H1 (cell line): ENCODE measurements at regions not wholly inside any gene's neighbourhood (a gene's known extent, or its start where the extent isn't known, plus 50 kb on each side); places are given as distances from the start of the nearest gene placed in this dataset.

ENCODE experiments used
- CTCF ChIA-PET: fragments of 300-600 bp; sonication (Branson Sonifier 250); formaldehyde crosslinking; loops from one replicate; lab custom pipeline; 2021; ENCODE audit not compliant: partially characterized antibody; lab: Charles Lee
- POLR2A ChIA-PET: fragments of 300-600 bp; sonication (Branson Sonifier 250); formaldehyde crosslinking; loops from one replicate; lab custom pipeline; 2021; ENCODE audit warnings: inconsistent platforms; ENCODE audit not compliant: partially characterized antibody; lab: Charles Lee
- DNase-seq, 2 experiments: peaks; one replicate each; pipeline versions ENCODE4 v3.0.0 to v3.0.0-alpha.2; 2010 to 2022; ENCODE audit warnings: low spot score in 2 of 2, low read depth in 1 of 2, mixed read lengths in 1 of 2
- FAIRE-seq: peaks from 2 replicates; lab custom pipeline; 2011; peaks lifted over from hg19 to GRCh38; lab: Jason Lieb, UNC
- H2AFZ ChIP-seq: 2 replicates; pipeline ENCODE4 v1.8.1; 2012; ENCODE audit warnings: low read length, inconsistent platforms
- H2AK5ac ChIP-seq: 2 replicates; pipeline ENCODE4 v1.6.1; 2013; ENCODE audit warnings: low read depth, low read length
- H2BK120ac ChIP-seq: replicated peaks from 2 replicates; pipeline ENCODE3; 2013; ENCODE audit warnings: low read depth, low read length, inconsistent platforms
- H2BK12ac ChIP-seq: 2 replicates; pipeline ENCODE4 v1.6.1; 2013; ENCODE audit warnings: low read depth, low read length
- H2BK15ac ChIP-seq: 2 replicates; pipeline ENCODE4 v1.6.1; 2013; ENCODE audit warnings: low read length
- H2BK20ac ChIP-seq: 2 replicates; pipeline ENCODE4 v1.6.1; 2013; ENCODE audit warnings: low read length
- H2BK5ac ChIP-seq: 2 replicates; pipeline ENCODE4 v1.6.1; 2013; ENCODE audit warnings: low read depth, low read length
- H3K14ac ChIP-seq: 2 replicates; pipeline ENCODE4 v1.6.1; 2013; ENCODE audit warnings: inconsistent platforms; ENCODE audit not compliant: insufficient read length
- H3K18ac ChIP-seq: 2 replicates; pipeline ENCODE4 v1.6.1; 2013; ENCODE audit warnings: low read length; ENCODE audit errors: extremely low read depth
- H3K23ac ChIP-seq: 2 replicates; pipeline ENCODE4 v1.6.1; 2013; ENCODE audit warnings: inconsistent platforms; ENCODE audit not compliant: insufficient read length
- H3K23me2 ChIP-seq: 2 replicates; pipeline ENCODE4 v1.6.1; 2013; ENCODE audit warnings: low read depth, low read length
- H3K27ac ChIP-seq: 2 replicates; pipeline ENCODE4 v1.6.1; 2011; ENCODE audit warnings: low read depth, low read length, inconsistent platforms
- H3K27me3 ChIP-seq, 4 experiments: replicated peaks in 1 of 4; 1 replicate in 1 of 4; 2 replicates in 3 of 4; pipeline versions ENCODE4 v1.6.1 to v1.8.1; 2011 to 2013; ENCODE audit warnings: low read length in 3 of 4, mild to moderate bottlenecking in 3 of 4, inconsistent platforms in 2 of 4, mixed read lengths in 2 of 4, moderate library complexity in 1 of 4; ENCODE audit not compliant: control insufficient read depth in 3 of 4, insufficient read depth in 3 of 4; ENCODE audit errors: extremely low read depth in 1 of 4
- H3K36me3 ChIP-seq, 4 experiments: 2 replicates each; pipeline versions ENCODE4 v1.6.1 to v1.8.1; 2011 to 2013; ENCODE audit warnings: mild to moderate bottlenecking in 4 of 4, low read length in 3 of 4, moderate library complexity in 2 of 4, control low read depth in 1 of 4, inconsistent platforms in 1 of 4; ENCODE audit not compliant: insufficient read depth in 4 of 4, control insufficient read depth in 2 of 4
- H3K4ac ChIP-seq: replicated peaks from 2 replicates; pipeline ENCODE3; 2013; ENCODE audit warnings: low read length, low read depth, mixed read lengths, inconsistent platforms; ENCODE audit not compliant: insufficient read length
- H3K4me1 ChIP-seq, 4 experiments: replicated peaks in 1 of 4; 1 replicate in 1 of 4; 2 replicates in 3 of 4; pipeline versions ENCODE4 v1.6.1 to v1.8.1; 2011 to 2013; ENCODE audit warnings: low read length in 3 of 4, inconsistent platforms in 2 of 4, mixed read lengths in 1 of 4; ENCODE audit not compliant: insufficient read depth in 4 of 4, control insufficient read depth in 3 of 4
- H3K4me2 ChIP-seq, 2 experiments: 2 replicates each; pipeline versions ENCODE4 v1.6.1 to v1.8.1; 2011 to 2013; ENCODE audit warnings: low read depth in 2 of 2, low read length in 2 of 2, control low read depth in 1 of 2, inconsistent platforms in 1 of 2, mild to moderate bottlenecking in 1 of 2; ENCODE audit not compliant: insufficient read depth in 1 of 2
- H3K4me3 ChIP-seq, 4 experiments: fragments of 200-600, 300-600 bp in 1 of 4; sonication (generic), shearing (Covaris generic), sonication (Bioruptor Twin) in 1 of 4; 2 replicates each; pipeline versions ENCODE4 v1.5.1 to v1.8.1; 2011 to 2016; ENCODE audit warnings: low read length in 4 of 4, low read depth in 3 of 4, control low read depth in 2 of 4, inconsistent platforms in 2 of 4, mild to moderate bottlenecking in 2 of 4, mixed read lengths in 1 of 4, moderate library complexity in 1 of 4; ENCODE audit not compliant: insufficient read depth in 2 of 4; ENCODE audit errors: extremely low read depth in 1 of 4
- H3K56ac ChIP-seq: replicated peaks from 2 replicates; pipeline ENCODE3; 2013; ENCODE audit warnings: low read depth, mild to moderate bottlenecking, mixed read lengths, low read length, inconsistent platforms; ENCODE audit not compliant: insufficient read length
- H3K79me1 ChIP-seq: 2 replicates; pipeline ENCODE4 v1.6.1; 2013; ENCODE audit warnings: low read depth, low read length, control low read depth
- H3K79me2 ChIP-seq, 2 experiments: 2 replicates each; pipeline versions ENCODE4 v1.6.1 to v1.8.1; 2012 to 2013; ENCODE audit warnings: low read length in 2 of 2, mild to moderate bottlenecking in 2 of 2, inconsistent platforms in 1 of 2; ENCODE audit not compliant: insufficient read depth in 2 of 2, control insufficient read depth in 1 of 2
- H3K9ac ChIP-seq, 4 experiments: replicated peaks in 1 of 4; 1 replicate in 1 of 4; 2 replicates in 3 of 4; pipeline versions ENCODE4 v1.6.1 to v1.8.1; 2011 to 2013; ENCODE audit warnings: low read depth in 3 of 4, low read length in 3 of 4, control low read depth in 2 of 4, mild to moderate bottlenecking in 2 of 4, moderate library complexity in 2 of 4, inconsistent platforms in 1 of 4; ENCODE audit errors: extremely low read depth in 1 of 4
- H3K9me3 ChIP-seq, 2 experiments: 2 replicates each; pipeline versions ENCODE4 v1.6.1 to v1.8.1; 2012 to 2013; ENCODE audit warnings: mild to moderate bottlenecking in 2 of 2, moderate library complexity in 2 of 2, control low read depth in 1 of 2, inconsistent platforms in 1 of 2, low read depth in 1 of 2, low read length in 1 of 2, mixed read lengths in 1 of 2; ENCODE audit not compliant: insufficient read depth in 2 of 2
- H4K20me1 ChIP-seq, 2 experiments: replicated peaks in 1 of 2; 2 replicates each; pipeline versions ENCODE3 to v1.8.1; 2011 to 2013; ENCODE audit warnings: inconsistent platforms in 2 of 2, low read length in 2 of 2, mild to moderate bottlenecking in 1 of 2; ENCODE audit not compliant: insufficient read depth in 2 of 2, control insufficient read depth in 1 of 2
- H4K5ac ChIP-seq: 2 replicates; pipeline ENCODE4 v1.6.1; 2013; ENCODE audit warnings: low read length, low read depth, mixed read lengths, inconsistent platforms; ENCODE audit not compliant: insufficient read length
- H4K8ac ChIP-seq: 2 replicates; pipeline ENCODE4 v1.8.0; 2013; ENCODE audit warnings: mild to moderate bottlenecking, moderate library complexity, low read length, inconsistent platforms; ENCODE audit not compliant: insufficient read depth; ENCODE audit errors: extremely low read depth
- H4K91ac ChIP-seq: replicated peaks from 2 replicates; pipeline ENCODE3; 2013; ENCODE audit warnings: low read length, mixed read lengths, inconsistent platforms; ENCODE audit not compliant: insufficient read length
- ASH2L ChIP-seq: fragments of 200-600, 300-600 bp; sonication (generic); IDR thresholded peaks from one replicate; pipeline ENCODE4 v1.7.1; 2017; ENCODE audit warnings: low read length
- CTBP2 ChIP-seq: IDR thresholded peaks from 2 replicates; pipeline ENCODE4 v1.7.0; 2011; ENCODE audit warnings: borderline replicate concordance, mild to moderate bottlenecking, moderate library complexity, mixed read lengths, low read length; ENCODE audit not compliant: insufficient read depth, insufficient read length
- EGR1 ChIP-seq: IDR thresholded peaks from 2 replicates; pipeline ENCODE4 v1.6.1; 2011; ENCODE audit warnings: low read depth, low read length, borderline replicate concordance
- EZH2 ChIP-seq: fragments of 200-600 bp; sonication (generic); IDR thresholded peaks from 2 replicates; pipeline ENCODE4 v1.7.1; 2012; ENCODE audit warnings: low read depth, mild to moderate bottlenecking, moderate library complexity, low read length, inconsistent platforms; ENCODE audit not compliant: severe bottlenecking
- JUND ChIP-seq: IDR thresholded peaks from 2 replicates; pipeline ENCODE4 v1.6.1; 2011; ENCODE audit warnings: mild to moderate bottlenecking, improper control_type of control experiment, low read length
- USF2 ChIP-seq: IDR thresholded peaks from 2 replicates; pipeline ENCODE4 v1.6.1; 2011; ENCODE audit warnings: low read length, improper control_type of control experiment
- WGBS, 2 experiments: shearing (Covaris generic) in 1 of 2; methylation state at CpG; one replicate each; pipeline versions ENCODE4 v1.1.6 to v1.1.7; 2013 to 2015; ENCODE audit warnings: low lambda C conversion rate in 2 of 2, mixed read lengths in 2 of 2, inconsistent platforms in 1 of 2, low coverage in 1 of 2, missing lambda C conversion rate in 1 of 2; ENCODE audit not compliant: insufficient replicate concordance in 2 of 2, insufficient coverage in 1 of 2, insufficient read length in 1 of 2; ENCODE audit errors: extremely low coverage in 1 of 2, missing lambda C conversion rate in 1 of 2; 5-methylcytosine and 5-hydroxymethylcytosine counted together

- Histone ChIP-seq H3K23ac (no peak overlapping the region), H2BK12ac (no peak overlapping the region), H3K4ac (no peak overlapping the region), H4K20me1 (no peaks in the 10 kb centered on the region), H3K27ac (no peak overlapping the region), H3K56ac (no peak overlapping the region), H3K14ac (no peak overlapping the region), H2BK20ac (no peak overlapping the region), H2AK5ac (no peak overlapping the region), H3K4me1 (no peaks in the 10 kb centered on the region), H3K9ac (no peak overlapping the region), H2BK5ac (no peak overlapping the region), H3K18ac (no peak overlapping the region), H4K91ac (no peak overlapping the region), H3K36me3 (peaks cover 0 to 2% (median 0%) of the 10 kb centered on the region in 4 experiments; a peak in 1 of 8 replicates), H4K8ac (no peak overlapping the region), H3K4me2 (no peak overlapping the region), H2AFZ (0 out of 2 replicates have a peak overlapping the region, but pooled peaks have one; percentile 41), H3K23me2 (no peaks in the 10 kb centered on the region), H2BK15ac (no peak overlapping the region), H3K4me3 (no peak overlapping the region), H3K9me3 (peaks cover 10 to 19% of the 10 kb centered on the region in 2 experiments; a peak in 3 of 4 replicates), H4K5ac (no peak overlapping the region), H3K27me3 (peaks cover 0 to 1% (median 0%) of the 10 kb centered on the region in 4 experiments; a peak in 1 of 7 replicates), H3K79me2 (no peaks in the 10 kb centered on the region), H2BK120ac (no peak overlapping the region), H3K79me1 (no peaks in the 10 kb centered on the region)
- WGBS, 2 experiments, result 87% methylated on average over 9 of the region's 9 CpGs; no CpG with 5 or more reads in 1 of the 2 experiments
- ChIA-PET CTCF (interaction anchor here (1.1 kb wide), 1 partner anchor 17 kb away, joined by 6 read pairs; no protein-coding TSS in a partner anchor), POLR2A (no interaction called here)
- no peak for FAIRE-seq
- TF ChIP-seq EGR1 (no peak), CTBP2 (no peak), USF2 (no peak), ASH2L (no peak), EZH2 (no peak), JUND (no peak)
- DNase-seq, result no peak
Observed at GRCh38 chr5:67273689-67274356, 77.2 kb upstream of the CD180 start.
